ENCODE measurements at regions not wholly inside any gene's neighbourhood (a gene's known extent, or its start where the extent isn't known, plus 50 kb on each side); places are given as distances from the start of the nearest gene placed in this dataset.
"Not testable (repeated sequence)": the region's sequence is repeated elsewhere in the genome, so short reads cannot be mapped to it uniquely, and the experiment has no call there.

- DNase-seq, result no peak
Observed at GRCh38 chr3:16708285-16708684, 103.1 kb upstream of the DAZL start.

DNA sequence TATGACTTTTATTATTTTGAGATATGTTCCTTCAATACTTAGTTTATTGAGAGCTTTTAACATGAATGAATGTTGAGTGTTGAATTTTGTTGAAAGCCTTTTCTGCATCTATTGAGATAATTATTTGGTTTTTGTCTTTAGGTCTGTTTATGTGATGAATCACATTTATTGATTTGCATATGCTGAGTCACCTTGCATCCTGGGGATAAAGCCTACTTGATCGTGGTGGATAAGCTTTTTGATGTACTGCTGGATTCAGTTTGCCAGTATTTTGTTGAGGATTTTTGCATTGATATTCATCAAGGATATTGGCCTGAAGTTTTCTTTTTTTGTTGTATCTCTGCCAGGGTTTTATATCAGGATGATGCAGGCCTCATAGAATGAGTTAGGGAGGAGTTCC is 106.5 kb upstream of the DAZL start:
- not testable (repeated sequence) for DNase-seq

DNA sequence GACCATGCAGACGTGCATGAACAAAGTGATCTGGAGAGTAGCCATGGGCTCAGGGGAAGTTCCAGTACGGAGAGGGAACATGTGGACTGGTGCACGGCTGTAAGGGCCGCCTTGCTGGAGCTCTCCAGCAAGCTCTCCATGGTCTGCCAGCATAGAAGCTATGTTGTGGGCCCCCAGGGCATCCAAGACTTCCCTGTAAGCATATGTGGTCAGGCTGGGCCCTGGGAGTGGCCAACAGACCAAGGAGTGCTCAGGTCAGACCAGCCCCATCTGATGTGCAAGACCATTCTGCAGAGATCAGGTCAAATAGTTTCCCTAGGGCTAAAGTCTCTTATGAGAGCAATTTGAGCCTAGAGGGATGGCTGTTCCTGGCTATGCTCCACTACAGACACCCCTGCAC is 110.1 kb upstream of the DAZL start:
- no peak for DNase-seq

DNA sequence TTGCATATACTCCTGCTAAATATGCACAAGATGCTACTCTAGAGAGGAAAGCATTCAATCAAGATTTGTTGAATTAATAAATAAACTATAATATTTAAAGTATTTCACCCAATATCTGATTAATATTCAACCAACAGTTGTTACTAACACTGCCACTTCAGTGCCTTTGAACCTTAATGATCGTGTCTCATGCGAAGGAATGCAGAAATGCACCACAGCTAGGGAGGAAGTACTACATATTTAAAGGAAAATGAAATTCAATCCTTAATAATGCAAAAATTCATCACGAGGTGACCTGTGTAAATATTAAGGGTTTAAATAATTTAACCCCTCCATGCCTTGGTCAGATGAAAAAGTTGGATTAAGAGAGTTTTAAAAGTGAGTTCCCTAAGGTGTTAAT is 114.2 kb upstream of the DAZL start:
- DNase-seq, result no peak

DNA sequence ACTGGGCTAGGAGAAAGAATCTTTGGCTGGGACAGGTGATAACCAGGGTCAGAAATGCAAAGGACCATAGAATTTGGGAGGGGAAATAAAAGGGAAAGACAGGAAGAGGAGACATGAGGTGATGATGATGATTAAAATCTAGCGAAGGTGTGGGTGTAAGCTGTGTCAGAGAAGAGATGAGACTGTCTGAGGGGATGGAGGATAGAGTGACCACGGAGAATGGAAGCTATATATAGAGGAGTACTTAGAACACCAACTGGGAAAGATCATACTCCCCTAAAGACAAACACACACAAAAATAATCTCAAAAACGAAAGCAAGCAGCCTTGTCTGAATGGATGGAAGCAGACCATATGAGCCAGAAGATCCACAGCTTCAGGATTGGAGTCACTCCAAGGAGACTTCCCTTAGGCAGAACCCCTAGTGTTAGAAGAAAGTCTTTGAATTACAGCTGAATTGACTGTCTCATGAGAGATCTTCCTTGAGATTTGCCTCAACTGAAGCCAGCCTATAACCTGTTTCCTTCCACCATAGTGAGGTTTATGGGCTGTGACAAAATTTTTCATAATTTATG is 115.2 kb upstream of the DAZL start:
- DNase-seq, result no peak

- no peak for DNase-seq
Observed at GRCh38 chr3:16721494-16721893, 116.3 kb upstream of the DAZL start.

DNA sequence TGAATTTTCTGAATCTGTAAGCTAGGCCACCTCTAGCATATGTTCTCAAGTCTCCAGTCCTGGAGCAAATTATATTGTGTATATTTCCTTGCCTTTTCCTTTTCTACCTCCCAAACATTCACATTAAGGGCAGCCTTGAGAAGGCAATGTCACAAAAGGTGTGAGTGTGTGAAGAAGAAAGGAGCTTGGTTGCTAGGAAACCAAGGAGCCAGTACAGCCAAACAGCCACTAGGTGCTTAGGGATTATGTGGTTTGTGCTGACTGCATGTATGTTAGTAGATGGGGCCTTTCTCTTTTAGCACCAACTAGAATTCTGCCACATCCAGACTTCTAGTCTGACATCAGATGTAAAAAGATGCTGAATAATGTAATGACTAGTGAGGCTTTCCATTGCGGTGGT is 118.8 kb upstream of the DAZL start:
- DNase-seq, result no peak

DNA sequence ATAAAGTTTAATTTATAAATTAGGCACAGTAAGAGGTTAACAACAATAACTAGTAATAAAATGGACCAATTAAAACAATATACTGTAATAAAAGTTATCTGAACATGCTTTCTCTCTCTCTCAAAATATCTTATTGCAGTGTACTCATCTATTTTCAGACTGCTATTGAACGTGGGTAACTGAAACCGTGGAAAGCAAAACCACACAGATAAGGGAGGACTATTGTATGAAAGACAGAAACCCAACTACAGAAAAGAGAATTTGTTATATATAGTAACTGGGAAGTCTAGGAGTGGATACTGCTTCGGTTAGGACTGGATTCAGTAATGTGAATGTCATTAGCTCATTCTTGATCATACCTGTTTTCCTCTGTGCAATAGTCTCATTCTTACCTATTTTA is 119.3 kb upstream of the DAZL start:
- DNase-seq, result no peak

DNA sequence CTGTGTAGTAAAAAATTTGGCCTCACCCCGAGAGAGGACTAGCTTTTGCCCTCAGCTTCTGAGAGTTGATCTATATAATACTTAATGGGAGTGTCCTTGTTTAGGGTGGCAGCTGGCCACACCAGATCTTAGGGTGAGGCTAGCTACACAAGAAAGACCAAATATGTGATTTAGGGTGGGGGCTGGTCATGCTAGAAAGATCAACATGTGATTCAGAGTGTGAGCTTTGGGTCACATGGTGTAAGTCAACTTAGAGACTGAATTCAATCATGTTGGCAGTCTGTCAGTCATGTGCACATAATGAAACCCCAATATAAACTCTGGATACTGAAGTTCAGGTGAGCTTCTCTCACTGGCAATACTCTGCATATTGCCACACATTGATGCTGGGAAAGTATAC is 120.7 kb upstream of the DAZL start:
- DNase-seq, result no peak

DNA sequence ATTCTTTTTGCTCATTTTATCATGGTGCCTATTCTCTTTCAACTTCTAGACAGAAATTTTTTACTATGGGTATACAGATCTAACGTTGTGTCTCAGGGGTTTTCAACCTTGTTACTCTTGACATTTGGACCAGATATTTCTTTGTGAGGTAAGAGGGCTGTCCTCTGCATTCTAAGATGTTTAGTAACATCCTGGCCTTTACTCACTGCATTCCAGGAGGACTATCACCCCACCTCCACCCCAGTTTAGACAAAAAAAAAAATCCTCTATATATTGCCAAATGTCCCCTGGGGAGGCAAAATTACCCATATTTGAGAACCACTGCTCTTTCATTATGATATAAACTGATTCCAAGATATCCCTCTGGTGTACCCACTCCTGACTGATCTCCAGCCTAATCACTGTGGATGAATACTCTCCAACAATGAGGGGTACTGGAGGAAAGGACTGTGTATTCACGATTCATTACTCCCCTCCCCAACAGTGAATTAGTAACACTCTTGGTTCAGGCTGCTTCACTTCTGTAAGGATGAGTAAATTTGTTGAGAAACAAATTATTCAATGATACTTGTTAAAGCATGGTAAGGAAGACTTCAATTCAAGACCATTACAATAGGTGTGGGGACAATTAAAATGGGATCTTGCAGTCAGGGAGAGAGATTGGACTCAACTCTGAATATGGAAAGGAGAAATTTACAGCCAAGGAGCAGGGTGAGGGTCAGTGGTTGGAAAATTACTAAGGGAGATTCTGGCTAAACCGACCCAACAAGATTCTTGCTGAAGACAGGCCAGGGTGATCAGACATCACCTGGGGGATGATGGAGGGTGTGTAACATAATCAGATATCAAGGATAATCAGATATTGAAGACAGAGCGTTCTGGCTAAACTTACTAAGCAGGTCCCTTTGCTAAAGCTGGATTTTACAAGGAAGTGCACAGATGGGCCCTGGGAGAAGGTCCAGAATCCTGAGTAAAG is 123.8 kb upstream of the DAZL start:
- no peak for DNase-seq

- no peak for DNase-seq
Observed at GRCh38 chr3:16738451-16738850, 133.2 kb upstream of the DAZL start.

GRCh38 chr3:16739541-16740105 is 134.4 kb upstream of the DAZL start:
- DNase-seq, result no peak

DNA sequence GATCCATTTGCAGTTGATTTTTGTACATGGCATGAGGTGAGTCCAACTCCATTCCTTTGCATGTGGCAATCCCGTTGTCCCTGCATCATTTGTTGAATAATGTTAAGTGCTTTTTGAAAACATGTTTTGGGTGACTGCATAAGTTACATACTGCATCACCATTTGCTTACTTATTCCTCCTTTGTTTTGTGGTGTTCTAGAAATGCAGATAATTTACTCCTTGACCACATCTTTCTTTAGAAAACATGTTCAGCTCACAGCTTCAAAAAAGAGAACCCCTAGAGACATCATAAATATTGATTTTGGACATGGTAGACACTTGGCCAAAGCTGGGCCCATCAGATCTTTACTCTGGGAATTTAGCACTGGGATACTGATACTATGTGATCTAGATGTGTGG is 135.3 kb upstream of the DAZL start:
- DNase-seq, result no peak

- no peak for DNase-seq
Observed at GRCh38 chr3:16741103-16741758, 136.0 kb upstream of the DAZL start.

DNA sequence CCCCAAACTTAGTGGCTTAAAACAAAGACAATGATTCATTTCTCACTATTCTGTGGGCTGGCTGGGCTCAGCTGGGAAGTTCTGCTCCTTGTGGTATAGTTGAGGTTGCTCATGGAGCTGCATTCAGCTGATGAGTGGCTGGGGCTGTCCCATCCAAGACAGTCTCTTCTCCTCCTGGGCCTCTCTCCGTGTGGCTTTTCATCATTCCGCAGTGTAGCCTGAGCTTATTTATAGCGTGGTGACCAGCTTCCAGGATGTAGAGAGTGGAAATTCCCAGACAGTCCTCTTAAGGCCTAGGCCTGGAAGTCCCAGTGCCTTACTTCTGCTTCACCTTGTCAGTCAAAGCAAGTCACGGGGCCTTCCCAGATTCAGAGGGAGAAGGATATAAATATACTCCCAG is 136.7 kb upstream of the DAZL start:
- DNase-seq, result no peak

- DNase-seq, result no peak
Observed at GRCh38 chr3:16743276-16743675, 138.1 kb upstream of the DAZL start.

DNA sequence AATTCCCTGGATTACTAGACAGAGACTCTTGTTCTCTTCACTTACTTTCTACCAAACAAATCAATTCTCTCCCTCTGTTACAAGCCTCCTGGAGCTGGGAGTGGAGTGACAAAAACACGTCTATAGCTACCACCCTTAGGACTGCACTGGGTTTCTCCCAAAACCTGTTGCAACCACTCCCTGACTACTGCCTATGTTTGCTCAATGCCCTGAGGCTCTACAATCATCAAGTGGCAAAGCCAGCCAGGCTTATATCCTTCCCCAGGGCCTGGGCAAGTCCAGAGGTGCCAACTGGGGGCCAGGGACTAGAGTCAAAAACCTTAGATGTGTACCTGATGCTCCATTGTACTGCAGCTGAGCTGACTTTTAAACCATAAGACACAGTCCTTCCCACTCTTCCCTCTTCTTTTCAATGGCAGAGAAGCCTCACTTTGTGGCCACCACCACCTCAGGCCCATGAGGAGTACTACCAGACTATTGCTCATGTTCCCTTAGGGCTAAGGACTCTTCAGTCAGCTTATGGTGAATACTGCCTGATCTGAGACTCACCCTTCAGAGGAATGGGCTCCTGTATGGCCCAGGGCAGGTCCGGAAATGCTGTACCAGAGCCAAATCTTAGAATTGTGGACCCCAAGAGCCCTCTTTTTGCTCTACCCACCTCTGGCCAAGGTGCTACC is 125.4 kb upstream of the PLCL2 start:
- DNase-seq, result no peak

DNA sequence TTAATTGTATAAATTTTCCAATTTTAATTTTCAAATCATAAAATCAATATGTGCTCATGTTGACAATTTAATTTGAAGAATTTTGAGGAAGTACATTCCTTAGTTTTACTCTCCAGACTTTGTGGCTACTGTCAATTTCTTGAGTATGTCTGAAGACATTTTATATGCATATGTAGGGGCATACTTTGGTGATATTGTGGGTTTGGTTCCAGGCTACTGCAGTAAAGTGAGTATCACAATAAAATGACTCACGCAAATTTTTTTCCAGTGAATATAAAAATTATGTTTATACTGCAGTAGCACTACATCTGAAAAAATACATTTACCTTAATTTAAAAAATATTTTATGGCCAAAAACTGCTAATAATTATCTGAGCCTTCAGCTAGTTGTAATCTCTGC is 123.2 kb upstream of the PLCL2 start:
- no peak for DNase-seq

DNA sequence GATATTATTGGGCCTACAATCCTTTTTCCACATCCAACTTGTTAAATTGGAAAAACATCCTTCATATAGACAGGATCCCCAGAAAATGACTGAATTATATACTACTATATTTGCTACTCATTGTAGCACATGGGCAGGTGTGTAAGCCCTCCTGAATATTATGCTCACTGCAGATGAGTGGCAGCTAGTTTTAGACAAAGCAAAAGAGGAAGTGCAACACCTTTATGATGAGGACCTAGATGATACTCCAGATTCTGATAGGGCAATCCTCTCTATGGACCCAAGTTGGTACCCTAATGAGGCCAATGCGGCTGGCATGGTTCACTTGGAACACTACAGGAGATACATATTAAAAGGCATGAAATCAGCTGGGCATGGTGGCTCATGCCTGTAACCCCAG is 119.1 kb upstream of the PLCL2 start:
- DNase-seq, result no peak

- DNase-seq, result no peak
Observed at GRCh38 chr3:16767006-16767405, 117.7 kb upstream of the PLCL2 start.

- DNase-seq, result no peak
Observed at GRCh38 chr3:16768014-16768413, 116.7 kb upstream of the PLCL2 start.

DNA sequence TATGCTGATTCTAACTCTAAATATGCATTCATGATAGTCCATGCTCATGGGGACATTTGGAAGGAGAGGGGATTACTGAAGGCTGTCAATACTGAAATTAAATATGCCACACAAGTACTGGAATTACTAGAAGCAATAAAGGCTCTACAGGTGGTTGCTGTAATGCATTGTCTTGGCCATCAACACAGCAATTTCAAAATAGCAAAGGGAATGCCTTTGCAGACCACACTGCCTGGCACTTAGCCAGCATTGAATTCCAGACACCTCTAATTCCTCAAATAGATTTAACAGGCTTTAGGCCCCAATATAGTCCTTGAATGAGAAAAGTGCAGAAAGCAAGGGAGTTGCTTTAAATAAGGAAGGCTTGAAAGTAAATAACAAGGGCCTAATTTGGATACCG is 115.8 kb upstream of the PLCL2 start:
- DNase-seq, result no peak

GRCh38 chr3:16769525-16769924 is 115.2 kb upstream of the PLCL2 start:
- DNase-seq, result no peak
